Fibroblast of the conjunctiva (primary cell): ENCODE measurements at regions not wholly inside any gene's neighbourhood (a gene's known extent, or its start where the extent isn't known, plus 50 kb on each side); places are given as distances from the start of the nearest gene placed in this dataset.

Experiments
- DNase-seq: peaks from one replicate; pipeline ENCODE4 v3.0.0-alpha.2; 2010; ENCODE audit warnings: low read depth

DNA sequence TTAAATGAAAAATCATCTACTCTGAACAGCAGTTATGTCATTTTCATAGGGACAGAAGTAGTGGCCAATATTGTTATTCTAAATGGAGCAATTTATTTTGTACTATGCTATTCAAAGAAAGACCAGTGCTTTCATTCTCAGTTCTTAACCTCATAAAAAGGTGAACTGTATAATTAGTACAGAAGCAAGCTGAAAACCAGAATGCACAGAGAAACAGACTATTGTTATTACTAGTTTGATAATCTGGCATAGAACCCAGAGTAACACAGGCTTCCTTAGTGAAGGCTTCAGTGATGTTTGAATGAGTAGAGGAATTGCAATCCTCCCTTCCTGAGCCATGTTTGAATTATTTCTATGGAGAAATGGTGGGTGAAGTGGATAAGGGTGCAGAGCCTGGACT, 131.6 kb upstream of the LRRC7 start:
- DNase-seq = no peak

DNA sequence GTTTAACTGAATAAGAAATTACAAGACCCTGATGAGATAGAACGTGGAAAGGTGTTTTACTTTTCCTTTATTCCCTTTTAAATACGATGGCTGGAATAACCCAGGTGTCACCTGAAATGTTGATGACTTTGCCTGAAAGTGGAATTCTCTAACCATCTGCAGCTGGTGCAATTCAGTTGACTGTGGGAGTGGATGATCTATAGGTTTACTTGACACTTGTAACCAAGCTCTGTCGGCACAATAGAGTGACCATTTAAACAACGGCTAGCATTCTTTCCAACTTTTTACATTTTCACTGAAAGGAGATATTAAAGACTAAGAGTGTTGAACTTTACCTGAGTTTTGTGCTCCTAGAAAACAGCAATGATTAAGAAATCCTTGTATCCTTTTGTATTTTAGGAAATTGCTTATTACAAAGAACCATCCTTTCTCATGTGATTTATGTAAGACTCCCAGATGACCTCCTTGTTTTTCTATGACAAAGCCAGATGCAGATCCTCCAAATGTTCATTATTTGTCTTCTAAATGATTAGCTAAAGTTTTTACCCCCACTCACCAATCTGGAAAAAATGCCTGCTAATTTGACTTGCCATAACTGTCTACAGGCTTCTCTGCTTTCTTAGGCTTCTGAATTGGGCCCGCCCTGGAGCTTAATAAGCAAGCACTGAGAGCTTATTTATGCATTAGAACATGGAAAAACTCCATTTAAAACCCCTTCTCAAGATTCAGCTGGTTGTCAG, 129.5 kb upstream of the LRRC7 start:
- no peak for DNase-seq

- DNase-seq = no peak
Observed at GRCh38 chr1:69441496-69441895, 126.2 kb upstream of the LRRC7 start.

DNA sequence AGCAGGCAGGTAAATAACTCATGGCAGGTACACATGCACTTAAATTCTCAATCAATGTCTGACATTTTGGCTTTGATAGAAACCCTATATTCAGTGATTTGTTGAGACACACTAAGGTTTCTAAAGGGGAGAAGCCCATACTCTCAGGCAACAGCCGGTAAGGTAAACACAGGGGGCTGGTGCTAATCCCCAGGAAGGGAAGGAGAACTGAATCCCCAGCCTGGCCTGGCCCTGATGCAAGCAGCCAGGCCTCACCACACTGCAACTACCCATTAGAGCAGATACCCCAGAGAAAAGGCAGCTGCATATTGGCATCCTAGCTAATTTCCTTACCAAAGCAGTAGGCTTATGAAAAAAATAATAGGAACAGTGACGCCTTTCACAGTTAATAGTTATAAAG, 116.5 kb upstream of the LRRC7 start:
- no peak for DNase-seq

DNA sequence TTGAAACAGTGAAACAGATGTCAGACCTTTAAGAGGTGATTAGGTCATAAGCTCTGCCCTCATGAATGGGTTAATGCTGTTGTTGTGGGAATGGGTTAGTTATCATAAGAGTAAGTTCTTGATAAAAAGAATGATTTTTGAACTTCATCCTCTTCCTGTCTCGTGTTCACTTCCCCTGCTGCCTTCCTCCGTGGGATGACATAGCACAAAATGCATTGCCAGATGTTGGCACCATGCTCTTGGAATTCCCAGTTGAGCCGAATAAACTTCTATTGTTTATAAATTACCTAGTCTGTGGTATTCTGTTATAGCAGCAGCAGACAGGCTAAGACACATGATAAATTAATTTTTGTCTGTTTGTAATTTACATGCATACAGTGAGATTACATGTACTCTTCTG, 112.0 kb upstream of the LRRC7 start:
- no peak for DNase-seq

GRCh38 chr1:69459244-69459643, 108.5 kb upstream of the LRRC7 start:
- DNase-seq = no peak

DNA sequence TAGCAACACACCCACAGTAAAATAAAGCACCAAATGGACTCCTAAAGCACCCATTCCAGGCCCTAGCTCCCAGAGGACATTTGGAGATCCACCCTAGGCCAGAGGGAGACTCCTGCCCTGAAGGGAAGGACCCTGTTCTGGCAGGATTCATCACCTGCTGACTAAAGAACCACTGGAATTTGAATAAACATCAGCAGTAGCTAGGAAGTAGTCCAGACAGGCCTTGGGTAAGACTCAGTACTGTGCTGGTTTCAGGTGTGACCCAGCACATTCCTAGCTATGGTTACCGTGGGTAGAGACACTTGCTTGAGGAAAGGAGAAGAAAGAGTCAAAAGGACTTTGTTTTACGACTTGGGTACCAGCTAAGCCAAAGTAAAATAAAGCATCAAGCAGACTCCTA, 92.7 kb upstream of the LRRC7 start:
- DNase-seq = no peak

DNA sequence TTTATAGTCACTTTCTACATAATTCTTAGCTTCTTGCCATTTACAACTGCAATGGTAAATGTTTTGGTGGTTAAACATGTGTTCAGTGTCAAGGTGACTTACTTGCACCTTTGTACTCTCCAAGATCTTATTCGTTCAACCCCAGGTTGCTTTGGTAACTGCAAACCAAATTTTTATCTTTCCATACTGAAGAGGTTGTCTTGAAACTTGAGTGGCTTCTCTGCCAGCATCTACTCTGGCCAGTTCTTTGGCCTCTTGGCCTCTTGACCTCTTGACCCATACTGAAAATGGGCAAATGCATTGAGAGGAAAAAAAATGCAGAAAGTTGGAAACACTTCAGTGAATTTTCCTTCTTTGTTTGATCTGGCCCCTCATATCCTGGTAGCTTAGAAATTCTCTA, 88.0 kb upstream of the LRRC7 start:
- no peak for DNase-seq

- no peak for DNase-seq
Observed at GRCh38 chr1:69483246-69483645, 84.5 kb upstream of the LRRC7 start.

DNA sequence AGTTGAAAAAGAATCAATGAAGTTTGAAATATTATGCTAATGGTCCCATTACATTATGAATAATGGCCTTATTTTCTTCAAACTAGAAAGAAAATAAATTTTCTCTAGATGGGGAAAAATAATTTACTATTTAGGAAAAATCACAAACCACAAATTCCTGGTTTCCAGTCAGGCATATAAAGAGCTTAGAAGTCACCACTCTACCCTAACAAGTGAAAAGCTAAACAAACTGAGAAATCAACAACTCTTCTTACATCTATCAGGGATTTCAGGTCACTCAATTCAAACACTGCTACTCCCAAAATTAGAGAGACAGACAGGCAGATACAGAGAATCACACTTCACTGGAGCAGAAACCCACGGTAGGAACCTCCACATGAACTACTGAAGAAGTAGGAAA, 82.1 kb upstream of the LRRC7 start:
- no peak for DNase-seq

DNA sequence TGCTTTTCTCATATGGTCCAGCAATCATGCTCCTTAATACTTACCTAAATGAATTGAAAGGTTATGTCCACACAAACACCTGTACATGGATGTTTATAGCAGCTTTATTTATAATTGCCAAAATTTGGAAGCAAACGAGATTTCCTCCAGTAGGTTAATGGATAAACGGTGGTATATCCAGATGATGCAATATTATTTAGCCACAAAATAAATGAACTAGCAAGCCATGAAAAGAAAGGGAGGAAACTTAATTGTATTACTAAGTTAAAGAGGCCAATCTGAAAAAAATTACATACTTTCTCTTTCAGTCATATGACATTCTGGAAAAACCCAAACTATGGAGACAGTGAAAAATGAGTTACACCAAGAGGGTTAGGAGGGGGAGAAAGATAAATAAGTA, 76.3 kb upstream of the LRRC7 start:
- no peak for DNase-seq

GRCh38 chr1:69492286-69492685, 75.4 kb upstream of the LRRC7 start:
- DNase-seq = no peak

DNA sequence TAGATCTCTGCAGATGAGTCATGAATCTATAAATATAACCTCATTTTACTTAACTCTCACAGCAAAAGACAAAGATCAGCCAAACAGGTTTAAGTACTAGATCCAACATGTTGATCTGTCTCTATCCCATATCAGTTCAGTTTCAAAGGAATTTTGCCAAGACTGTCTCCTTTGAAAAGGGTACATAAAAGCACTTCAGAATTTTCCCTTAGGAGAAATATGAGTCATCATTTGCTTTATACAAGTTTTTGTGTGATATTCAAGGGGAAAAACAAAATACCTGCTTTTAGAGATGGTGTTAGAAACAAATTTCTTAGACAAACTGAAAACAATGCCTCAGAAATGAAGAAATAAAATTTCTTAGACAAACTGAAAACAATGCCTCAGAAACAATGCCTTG, 73.5 kb upstream of the LRRC7 start:
- DNase-seq = no peak

GRCh38 chr1:69497441-69498221, 70.1 kb upstream of the LRRC7 start:
- no peak for DNase-seq

DNA sequence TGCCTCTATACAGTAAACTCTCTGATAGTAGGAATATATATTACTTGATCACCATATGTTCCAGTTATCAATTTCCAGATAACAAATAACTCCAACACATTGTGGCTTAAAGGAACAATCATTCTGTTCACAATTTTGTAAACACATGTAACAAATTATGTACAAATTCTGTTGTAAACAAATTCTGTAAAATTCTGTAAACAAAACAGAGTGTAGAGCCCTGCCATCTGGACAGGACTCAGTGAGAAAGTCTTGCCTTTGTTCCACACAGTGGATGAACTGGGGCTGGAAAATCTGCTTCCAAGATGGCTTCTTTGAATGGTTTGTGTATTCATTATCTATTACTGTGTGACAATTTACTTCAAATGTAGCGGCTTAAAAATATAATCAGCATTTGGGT, 69.0 kb upstream of the LRRC7 start:
- DNase-seq = no peak

DNA sequence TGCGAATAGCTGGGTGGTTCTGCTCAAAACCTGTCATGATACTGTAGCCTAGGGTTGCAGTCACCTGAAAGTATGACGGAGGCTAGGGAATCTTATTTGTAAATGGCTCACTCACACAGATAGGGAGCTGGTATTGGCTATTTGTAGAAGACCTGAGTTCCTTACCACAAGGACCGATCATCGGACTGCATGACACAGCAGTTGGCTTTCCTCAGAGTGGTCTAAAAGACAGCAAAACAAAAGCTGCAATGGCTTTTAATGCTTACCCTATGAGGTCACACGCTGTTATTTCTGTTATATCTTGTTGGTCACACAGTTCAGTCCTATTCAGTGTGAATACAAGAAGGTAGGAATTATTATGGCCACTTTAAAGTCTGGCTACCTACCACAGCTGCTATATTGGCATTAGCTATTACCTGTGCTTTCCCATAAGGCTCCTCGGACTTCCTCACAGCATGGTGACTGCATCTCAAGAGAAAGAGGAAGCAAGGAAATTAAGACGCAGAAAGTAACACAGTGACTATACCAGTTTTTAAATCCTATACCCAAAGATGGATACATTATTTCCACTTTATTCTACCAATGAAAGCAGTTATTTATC, 68.4 kb upstream of the LRRC7 start:
- no peak for DNase-seq

DNA sequence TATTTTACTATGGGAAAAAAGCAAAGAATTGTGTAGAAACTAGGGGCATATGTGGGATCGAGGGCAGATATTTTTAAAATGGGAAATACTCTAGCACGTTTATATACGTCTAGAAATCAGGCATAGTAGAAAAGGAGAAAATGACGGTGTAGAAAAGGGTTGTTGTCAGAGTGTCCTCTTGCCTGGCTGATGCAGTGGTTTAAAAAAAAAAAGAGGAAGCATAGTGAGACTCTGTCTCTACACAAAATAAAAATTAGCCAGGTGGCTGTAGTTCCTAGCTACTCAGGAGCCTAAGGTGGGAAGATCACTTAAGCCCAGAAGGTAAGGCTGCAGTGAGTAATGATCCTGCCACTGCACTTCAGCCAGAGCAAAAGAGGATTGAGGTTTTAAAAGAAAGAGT, 64.7 kb upstream of the LRRC7 start:
- DNase-seq = no peak

DNA sequence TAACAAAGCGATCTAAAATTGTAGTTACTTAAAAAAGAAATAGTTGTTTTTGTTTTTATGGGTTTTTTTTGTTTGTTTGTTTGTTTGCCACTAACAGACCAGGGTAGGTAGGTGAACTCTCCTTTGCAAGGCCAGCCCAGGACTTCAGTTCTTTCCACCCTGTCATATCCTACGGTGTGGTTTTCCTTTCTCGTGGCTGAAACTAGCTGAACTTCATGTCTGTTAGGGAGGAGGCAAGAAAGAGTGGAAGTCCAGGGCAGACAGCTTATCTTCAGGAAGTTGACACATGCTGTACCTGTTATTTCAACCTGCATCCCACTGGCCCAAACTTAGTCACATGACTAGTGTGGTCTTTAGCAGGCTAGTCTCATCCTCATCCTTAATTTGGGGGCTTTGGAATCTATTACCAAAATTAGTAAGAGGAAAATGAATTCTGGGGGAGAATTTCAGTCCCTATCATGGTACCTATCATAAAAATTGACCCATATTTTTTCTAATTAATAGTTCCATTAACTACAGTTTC, 62.9 kb upstream of the LRRC7 start:
- DNase-seq = no peak

DNA sequence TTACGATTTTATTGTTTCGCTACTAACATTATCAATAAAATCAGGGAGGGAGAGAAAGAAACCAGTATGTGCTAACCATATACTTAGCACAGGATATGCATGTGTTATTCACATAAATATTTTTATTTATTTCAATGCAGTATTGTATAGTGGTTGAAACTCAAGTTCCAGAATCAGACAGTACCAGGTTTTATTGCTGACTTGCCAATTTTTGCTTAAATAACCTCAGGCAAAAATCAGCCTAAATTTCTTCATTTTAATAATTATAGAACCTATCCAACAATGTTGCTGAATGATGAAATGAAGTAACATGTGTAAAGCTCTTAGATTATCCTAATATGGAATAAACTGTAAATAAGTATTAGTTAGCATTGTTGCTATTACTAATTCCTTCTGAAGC, 61.4 kb upstream of the LRRC7 start:
- no peak for DNase-seq

DNA sequence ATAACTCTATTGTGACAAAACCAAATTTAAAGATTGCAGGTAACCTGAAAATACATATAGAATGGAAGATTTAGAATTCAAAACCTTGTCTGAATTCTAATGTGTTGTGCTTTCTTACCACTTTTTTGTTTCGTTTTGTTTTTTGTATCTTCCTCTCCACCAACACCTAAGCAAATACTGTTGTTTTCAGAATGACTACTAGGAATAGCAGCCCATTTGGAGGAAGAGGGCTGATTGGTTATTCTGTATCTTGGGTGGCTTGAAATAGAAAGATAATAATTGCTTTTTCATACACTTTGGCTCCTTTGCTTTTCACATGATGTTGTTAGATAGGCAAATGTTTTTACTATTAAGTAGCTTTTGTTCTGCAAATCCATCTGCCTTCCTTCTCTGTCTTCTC, 61.0 kb upstream of the LRRC7 start:
- DNase-seq = no peak

GRCh38 chr1:69510026-69510425, 57.7 kb upstream of the LRRC7 start:
- no peak for DNase-seq

- no peak for DNase-seq
Observed at GRCh38 chr1:69511426-69512192, 56.1 kb upstream of the LRRC7 start.
